Lower lobe of right lung (tissue), 2 donors: ENCODE measurements at regions not wholly inside any gene's neighbourhood (a gene's known extent, or its start where the extent isn't known, plus 50 kb on each side); places are given as distances from the start of the nearest gene placed in this dataset.

Experiments
- ATAC-seq, 2 donors: fragments of 200-7000 bp; cut with Tn5 transposase; one replicate each; pipeline ENCODE4 v1.9.1; 2020 to 2022; ENCODE audit warnings: mild to moderate bottlenecking in 2 of 2, moderate library complexity in 2 of 2
- DNase-seq: peaks from one replicate; pipeline ENCODE4 v3.0.0-alpha.2; 2020
- H3K27ac ChIP-seq: fragments of 200-600 bp; one replicate; pipeline ENCODE4 v1.8.0; 2022
- H3K27me3 ChIP-seq: fragments of 200-600 bp; one replicate; pipeline ENCODE4 v1.8.0; 2022; ENCODE audit warnings: low read depth
- H3K36me3 ChIP-seq: fragments of 200-600 bp; one replicate; pipeline ENCODE4 v1.8.0; 2022; ENCODE audit warnings: mild to moderate bottlenecking
- H3K4me1 ChIP-seq: fragments of 200-600 bp; one replicate; pipeline ENCODE4 v1.8.0; 2022
- H3K4me3 ChIP-seq: fragments of 200-600 bp; one replicate; pipeline ENCODE4 v1.8.0; 2022; ENCODE audit warnings: mild to moderate bottlenecking
- H3K9me3 ChIP-seq: fragments of 200-600 bp; one replicate; pipeline ENCODE4 v1.8.0; 2022
- CTCF ChIP-seq: fragments of 200-600 bp; IDR thresholded peaks from one replicate; pipeline ENCODE4 v1.8.0; 2022; ENCODE audit warnings: antibody characterized with exemption, mild to moderate bottlenecking
- intact Hi-C: fragments of 100-400 bp; cut with DNase I; formaldehyde crosslinking; loops from one replicate; pipeline ENCODE4 v1.11.0; 2022
- donor health status: DM: no; HTN: yes; CAD: no; lungs with severe emphysema.

GRCh38 chr3:124597273-124597672 is 133.0 kb upstream of the UMPS start:
- intact Hi-C loops, result no loop called here
- no peaks in the 10 kb centered on the region for H3K27me3 ChIP-seq
- no peak overlapping the region for H3K27ac ChIP-seq
- H3K9me3 ChIP-seq, result no peaks in the 10 kb centered on the region
- DNase-seq (no peak), ATAC-seq (no peak)
- no peaks in the 10 kb centered on the region for H3K4me1 ChIP-seq
- H3K4me3 ChIP-seq, result no peak overlapping the region
- no peaks in the 10 kb centered on the region for H3K36me3 ChIP-seq
- TF ChIP-seq CTCF, result no peak

GRCh38 chr3:124597979-124598378 is 132.3 kb upstream of the UMPS start:
- no peaks in the 10 kb centered on the region for H3K36me3 ChIP-seq
- no peaks in the 10 kb centered on the region for H3K27me3 ChIP-seq
- H3K27ac ChIP-seq, result no peak overlapping the region
- no peak for ATAC-seq
- H3K9me3 ChIP-seq, result no peaks in the 10 kb centered on the region
- no peak overlapping the region for H3K4me3 ChIP-seq
- H3K4me1 ChIP-seq, result no peaks in the 10 kb centered on the region
- no peak for DNase-seq
- TF ChIP-seq CTCF, result no peak
- intact Hi-C loops, result no loop called here

GRCh38 chr3:124599147-124599765 is 131.0 kb upstream of the UMPS start:
- Histone ChIP-seq H3K9me3 (no peaks in the 10 kb centered on the region), H3K27me3 (no peaks in the 10 kb centered on the region), H3K4me1 (no peaks in the 10 kb centered on the region), H3K27ac (no peak overlapping the region), H3K4me3 (no peak overlapping the region), H3K36me3 (no peaks in the 10 kb centered on the region)
- no peak for TF ChIP-seq CTCF
- intact Hi-C loops, result no loop called here
- ATAC-seq (peak; percentile 25 to 43), DNase-seq (no peak)

GRCh38 chr3:124599779-124600693 is 130.2 kb upstream of the UMPS start:
- H3K4me3 ChIP-seq, result no peak overlapping the region
- H3K27ac ChIP-seq, result no peak overlapping the region
- no peak for TF ChIP-seq CTCF
- DNase-seq, result no peak
- peak; percentile 40 to 41 for ATAC-seq
- intact Hi-C loops, result no loop called here
- H3K4me1 ChIP-seq, result no peaks in the 10 kb centered on the region
- no peaks in the 10 kb centered on the region for H3K9me3 ChIP-seq
- no peaks in the 10 kb centered on the region for H3K36me3 ChIP-seq
- no peaks in the 10 kb centered on the region for H3K27me3 ChIP-seq

GRCh38 chr3:124600765-124601164 is 129.5 kb upstream of the UMPS start:
- TF ChIP-seq CTCF, result no peak
- DNase-seq (no peak), ATAC-seq (no peak)
- H3K9me3 ChIP-seq, result no peaks in the 10 kb centered on the region
- intact Hi-C loops, result no loop called here
- H3K27me3 ChIP-seq, result no peaks in the 10 kb centered on the region
- no peaks in the 10 kb centered on the region for H3K36me3 ChIP-seq
- no peaks in the 10 kb centered on the region for H3K4me1 ChIP-seq
- H3K4me3 ChIP-seq, result no peak overlapping the region
- H3K27ac ChIP-seq, result no peak overlapping the region
